G401 (cell line): ENCODE measurements at regions not wholly inside any gene's neighbourhood (a gene's known extent, or its start where the extent isn't known, plus 50 kb on each side); places are given as distances from the start of the nearest gene placed in this dataset.
"Not testable (repeated sequence)": the region's sequence is repeated elsewhere in the genome, so short reads cannot be mapped to it uniquely, and the experiment has no call there.

Experiments used
- DNase-seq: peaks from one replicate; pipeline ENCODE4 v3.0.0-alpha.2; 2015; ENCODE audit warnings: low spot score
- in situ Hi-C: cut with HindIII; loops from 2 replicates; pipeline ENCODE4 v1.10.0; 2016; ENCODE audit warnings: low sequenced_read_pairs, mixed read lengths

DNA sequence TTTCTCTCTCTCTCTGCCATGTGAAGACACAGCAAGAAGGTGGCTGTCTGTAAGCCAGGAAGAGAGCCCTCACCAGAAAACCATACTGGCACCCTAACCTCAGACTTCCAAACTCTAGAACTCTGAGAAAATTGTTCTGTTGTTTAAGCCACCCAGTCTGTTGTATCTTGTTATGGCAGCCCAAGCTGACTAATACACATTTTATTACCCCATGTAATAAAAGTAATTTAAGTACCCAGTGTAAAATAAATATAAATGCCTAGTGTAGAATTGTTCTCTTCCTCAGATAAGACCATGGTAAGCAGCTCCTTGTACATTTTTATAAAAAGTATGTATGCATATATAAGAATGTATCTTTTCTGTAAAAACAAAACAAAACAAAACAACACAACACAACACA lies 119.7 kb downstream of the DTL start:
- in situ Hi-C loops = no loop called here

DNA sequence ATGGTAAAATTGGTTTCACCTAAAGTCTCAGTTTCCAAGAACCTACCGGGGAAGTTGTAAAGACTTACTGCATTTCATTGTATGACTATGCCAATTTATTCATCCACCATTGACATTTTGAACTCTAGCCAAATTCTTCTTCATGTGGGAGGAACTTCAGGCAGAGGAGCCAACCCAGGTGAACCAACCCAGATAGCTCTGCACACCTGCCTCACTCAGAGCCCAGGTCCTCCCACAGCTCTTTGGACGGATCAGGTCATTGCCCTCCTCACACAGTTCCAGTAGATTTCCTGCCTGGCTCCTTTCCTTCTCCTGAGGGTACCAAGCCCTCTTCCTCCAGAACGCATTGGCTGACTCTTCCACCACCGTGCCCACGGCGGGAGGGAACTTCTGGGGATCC lies 121.7 kb downstream of the DTL start:
- no peak for DNase-seq
- in situ Hi-C loops = no loop called here

More for the DNA sequence above, 119.7 kb downstream of the DTL start:
- no peak for DNase-seq

DNA sequence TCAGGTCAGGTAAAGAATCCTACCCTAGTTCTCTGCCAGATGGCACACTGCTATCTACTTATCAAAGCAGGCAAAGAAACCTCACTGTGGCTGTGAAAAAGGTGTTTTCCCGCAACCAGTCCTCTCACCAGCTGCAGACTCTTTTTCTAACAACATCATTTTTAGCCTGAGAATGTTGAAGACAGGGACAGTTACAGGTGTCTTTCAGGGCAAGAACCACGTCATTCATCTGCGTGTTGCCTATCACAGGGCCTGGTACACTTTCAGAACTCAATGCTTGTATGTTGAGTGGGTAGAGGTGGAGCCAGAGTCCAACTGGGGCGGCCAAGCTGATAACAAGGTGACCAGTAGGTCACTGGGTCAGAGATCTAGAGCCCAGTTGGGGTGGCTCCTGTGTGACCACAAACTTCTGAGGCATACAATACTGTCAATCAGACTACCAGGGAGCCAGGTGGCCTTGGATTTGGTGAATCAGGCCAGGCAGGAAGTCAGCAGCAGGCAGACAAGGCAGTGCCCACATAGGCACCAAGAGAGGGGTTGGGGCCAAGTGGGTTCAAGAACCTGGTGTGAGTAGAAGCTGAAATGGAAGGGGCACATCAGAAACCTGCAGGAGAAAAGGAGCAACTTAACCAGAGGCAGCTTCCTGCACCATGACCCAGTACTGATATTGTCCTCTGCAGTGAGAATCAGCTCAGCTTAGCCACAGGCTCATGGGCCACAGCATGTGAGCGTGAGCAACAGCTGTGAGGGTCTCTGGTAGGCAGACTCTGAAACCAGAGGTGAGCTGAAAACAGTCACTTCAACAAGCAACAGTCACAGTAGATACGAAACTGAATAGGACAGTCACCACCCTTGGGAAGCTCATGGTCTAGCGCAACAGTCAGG lies 123.6 kb downstream of the DTL start:
- DNase-seq = no peak
- in situ Hi-C loops = no loop called here

DNA sequence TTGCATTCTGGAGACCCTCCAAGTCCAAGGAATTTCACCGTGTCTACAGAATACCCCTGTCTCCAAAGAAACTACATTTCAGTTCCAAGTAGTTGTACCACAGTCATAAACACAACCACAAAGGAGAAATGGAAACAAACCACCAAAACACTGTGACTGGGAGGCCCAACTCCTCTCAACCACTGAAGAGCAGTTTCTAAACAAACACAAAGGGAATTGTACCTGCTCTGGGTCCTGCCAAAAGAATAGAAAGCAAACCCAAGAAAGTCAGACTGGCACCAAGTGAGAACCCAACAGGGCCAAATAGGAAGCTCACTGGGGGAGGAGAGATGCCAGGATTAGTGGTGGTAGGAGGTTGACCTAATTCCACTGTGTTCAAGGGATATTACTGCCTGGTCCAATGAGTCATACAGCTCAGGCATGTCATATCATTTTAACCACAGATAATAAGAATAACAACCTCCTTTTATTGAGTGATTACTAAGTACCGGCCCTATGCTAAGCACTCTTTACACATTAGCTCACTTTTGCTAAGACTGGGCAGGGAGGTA lies 123.9 kb upstream of the PPP2R5A start:
- in situ Hi-C loops = no loop called here

DNA sequence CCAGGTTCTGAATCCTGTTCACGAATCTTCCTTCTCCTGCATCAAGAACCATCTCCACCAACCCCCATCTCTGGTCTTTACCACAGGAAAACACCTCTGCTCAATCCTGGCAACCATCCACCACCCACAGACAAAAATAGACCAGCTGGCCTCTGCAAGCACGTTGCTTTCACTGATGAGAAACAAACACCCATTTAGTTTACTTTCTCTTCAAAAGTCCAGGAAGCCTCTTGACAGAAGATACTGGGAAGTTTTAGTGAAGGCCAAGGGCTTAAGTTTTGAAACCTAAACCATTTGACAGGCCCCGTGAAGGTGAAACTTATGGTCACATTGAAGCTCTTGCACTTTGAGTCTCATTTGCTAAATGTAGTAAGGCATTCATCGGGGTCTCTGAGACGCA lies 122.6 kb upstream of the PPP2R5A start:
- DNase-seq = no peak
- in situ Hi-C loops = no loop called here

More for the DNA sequence above, 123.9 kb upstream of the PPP2R5A start:
- no peak for DNase-seq

DNA sequence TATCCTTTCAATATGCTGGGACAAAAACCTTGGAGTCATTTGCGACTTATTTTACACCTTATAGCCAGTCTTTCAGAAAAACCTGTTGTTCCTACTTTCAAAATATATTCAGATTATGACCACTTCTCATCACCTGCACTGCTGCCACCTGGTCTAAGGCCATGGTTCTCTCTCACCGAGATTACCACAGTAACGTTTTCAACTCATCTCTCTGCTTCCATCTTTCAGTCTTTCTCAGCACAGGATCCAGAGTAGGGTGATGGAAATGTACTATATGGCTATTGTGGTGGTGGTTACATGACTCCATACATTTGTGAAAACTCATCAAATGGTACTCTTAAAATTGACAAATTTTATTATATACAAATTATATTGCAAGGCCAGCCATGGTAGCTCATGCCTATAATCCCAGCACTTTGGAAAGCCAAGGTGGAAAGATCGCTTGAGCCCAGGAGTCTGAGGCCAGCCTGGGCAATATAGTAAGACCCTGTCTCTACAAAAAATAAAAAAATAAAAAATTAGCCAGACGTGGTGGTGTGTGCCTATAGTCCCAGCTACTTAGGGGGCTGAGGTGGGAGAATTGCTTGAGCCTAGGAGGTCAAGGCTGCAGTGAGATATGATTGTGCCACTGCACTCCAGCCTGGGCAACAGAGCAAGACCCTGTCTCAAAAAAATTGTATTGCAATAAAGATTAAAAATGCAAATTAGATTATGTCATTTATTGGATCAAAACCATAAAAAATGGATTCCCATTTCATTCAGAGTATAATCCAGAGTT lies 120.9 kb upstream of the PPP2R5A start:
- in situ Hi-C loops = no loop called here
- DNase-seq = no peak

DNA sequence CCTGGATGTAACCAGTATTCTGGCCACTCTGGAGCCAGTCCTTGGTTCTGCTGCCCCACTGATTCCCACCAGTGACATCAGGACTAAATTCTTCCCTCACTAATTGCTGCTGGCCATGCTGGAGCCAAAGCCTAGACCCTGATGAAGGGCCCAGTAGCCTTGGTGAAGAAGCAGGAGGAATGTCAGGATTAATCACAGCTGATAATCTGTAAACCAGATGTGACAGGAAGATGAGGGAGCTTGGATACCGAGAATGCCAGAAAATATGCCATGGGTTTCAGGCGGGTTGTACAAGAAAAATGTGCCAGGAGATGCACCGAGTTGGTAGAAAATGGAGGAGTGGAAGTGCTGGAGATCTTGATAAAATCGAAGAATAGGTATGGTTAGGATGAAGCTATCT lies 119.0 kb upstream of the PPP2R5A start:
- in situ Hi-C loops = no loop called here
- no peak for DNase-seq

DNA sequence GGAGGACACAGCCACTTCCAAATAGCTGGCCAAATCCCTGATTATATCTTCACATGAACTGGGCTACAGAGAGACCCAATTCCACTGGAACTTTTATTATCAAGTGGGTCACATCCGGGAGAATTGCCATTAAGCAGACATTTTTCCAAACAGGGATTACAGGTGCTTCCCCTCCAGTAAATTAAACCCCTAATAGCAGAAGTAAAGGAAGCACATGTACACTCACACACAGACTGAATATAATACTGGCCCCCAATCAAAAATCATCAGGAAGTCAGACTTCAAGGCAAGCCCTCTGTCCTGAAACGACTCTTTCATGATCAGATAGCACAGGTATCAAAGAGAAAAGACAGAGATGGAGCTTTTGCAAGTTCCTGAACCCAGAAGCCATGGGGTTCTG lies 118.6 kb upstream of the PPP2R5A start:
- no peak for DNase-seq
- in situ Hi-C loops = no loop called here

DNA sequence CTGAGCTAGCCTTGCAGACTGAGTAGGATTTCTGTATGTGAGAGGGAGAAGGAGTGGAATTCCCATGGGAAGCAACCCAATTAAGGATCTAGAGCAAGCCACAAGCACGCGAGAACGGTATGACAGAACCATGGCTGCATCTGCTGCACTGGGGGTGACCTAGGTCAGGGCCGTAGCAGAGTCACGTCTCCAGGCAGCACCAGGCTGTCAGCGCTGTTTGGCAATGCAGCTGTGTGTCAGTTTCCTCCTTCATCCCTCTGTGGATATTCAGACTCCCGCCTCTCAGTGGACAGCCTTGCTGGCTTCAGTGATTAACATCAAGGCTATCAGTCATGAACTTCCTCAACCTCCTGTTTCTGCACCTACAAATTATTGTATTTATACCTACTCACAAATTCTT lies 118.1 kb upstream of the PPP2R5A start:
- in situ Hi-C loops = no loop called here
- DNase-seq = no peak

DNA sequence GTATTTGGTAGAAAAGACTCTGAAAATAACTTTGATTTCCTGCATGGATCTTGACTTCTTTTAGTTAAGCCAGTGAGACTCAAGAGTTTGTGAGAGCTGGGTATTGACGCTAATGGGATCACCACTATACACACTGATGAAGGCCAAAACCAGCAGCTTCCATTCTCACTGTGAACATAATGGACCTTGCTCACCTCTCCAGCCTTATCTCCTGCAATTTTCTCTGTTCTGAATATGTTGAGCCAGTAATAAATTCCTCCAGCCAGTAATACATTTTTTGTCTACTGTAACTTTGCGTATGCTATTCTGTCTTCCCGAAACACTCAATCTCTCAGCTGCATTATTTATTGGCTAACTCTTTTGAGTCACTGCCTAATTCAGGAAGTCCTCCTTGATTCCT lies 111.6 kb upstream of the PPP2R5A start:
- in situ Hi-C loops = no loop called here
- DNase-seq = no peak

DNA sequence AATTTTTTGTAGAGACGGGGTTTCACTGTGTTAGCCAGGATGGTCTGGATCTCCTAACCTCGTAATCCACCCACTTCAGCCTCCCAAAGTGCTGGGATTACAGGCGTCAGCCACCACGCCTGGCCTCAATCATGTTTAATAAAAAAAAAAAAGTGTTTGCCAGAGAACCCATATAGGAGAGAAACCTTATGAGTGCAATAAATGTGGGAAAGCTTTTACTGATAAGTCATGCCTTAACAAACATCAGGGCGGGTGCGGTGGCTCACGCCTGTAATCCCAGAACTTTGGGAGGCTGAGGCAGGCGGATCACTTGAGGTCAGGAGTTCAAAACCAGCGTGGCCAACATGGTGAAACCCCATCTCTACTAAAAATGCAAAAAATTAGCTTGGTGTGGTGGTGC lies 110.9 kb upstream of the PPP2R5A start:
- DNase-seq, in situ Hi-C loops: not testable (repeated sequence)

DNA sequence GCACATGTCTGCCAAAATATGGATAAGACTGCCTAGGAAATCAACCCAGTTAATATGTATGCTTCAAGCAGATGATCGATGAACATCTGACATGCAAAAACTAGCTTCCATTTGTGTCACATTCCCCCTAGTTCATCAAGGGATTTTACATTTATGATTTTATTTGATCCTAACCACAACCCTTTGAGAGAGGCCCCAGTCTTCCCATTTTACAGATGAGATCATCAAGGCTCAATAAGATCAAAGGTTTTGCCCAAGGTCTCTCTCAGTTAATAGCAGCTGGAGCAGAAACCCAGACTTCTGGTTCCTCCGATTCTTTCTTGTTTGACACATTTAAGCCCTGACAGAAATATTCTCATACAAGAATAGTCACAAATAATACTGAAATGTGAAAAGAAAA lies 107.7 kb upstream of the PPP2R5A start:
- in situ Hi-C loops = no loop called here
- DNase-seq = no peak

DNA sequence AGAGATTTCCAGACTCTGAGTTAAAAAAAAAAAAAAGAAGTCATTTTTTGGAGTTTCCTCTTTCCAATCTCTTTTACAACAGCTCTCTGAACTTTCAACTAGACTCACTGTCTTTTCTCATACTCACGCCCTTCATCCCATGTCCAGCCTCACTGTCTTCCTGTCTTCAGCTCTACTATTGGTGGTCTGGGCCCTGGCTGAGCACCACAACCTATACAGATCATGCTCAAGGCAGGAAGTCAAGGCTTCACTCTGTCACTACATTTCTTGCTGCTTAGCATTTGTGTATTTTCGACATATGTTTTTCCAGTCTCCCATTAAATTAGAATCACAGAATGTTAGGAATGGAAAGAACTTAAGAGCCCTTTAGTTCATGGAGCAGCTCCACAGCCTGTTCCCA lies 106.4 kb upstream of the PPP2R5A start:
- DNase-seq = no peak
- in situ Hi-C loops = no loop called here

DNA sequence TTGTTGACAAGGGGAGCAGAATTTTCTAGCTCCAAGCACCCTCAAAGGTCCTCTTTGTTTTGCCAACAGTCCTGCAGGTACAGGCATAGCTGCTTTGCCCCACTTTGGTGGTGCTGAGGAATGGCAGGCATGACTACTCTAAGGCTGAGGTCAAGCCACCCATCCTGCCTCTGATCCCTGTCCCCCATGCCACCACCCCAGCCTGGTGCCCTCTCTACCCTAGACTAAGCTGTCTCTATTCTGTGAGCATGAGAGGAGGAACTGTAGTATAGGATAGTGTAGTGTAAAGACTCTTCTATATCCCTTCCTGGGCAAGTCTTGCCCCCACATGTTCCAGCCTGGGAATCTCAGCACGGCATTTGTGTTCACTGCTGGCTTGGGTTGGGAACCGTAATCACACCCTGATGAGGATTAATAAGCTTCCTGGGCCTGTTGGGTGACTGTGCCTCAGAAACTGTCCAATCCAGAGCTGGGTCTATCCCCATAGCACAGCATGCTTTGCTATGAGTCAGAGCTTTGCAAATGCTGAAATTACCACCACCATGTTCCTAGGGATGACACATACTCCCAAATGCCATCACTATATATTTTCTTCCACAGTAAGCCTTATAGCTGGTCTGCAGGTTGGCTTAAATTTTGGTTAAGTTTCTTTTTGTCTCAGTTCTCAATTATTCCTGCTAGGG lies 105.7 kb upstream of the PPP2R5A start:
- DNase-seq = no peak
- in situ Hi-C loops = no loop called here

DNA sequence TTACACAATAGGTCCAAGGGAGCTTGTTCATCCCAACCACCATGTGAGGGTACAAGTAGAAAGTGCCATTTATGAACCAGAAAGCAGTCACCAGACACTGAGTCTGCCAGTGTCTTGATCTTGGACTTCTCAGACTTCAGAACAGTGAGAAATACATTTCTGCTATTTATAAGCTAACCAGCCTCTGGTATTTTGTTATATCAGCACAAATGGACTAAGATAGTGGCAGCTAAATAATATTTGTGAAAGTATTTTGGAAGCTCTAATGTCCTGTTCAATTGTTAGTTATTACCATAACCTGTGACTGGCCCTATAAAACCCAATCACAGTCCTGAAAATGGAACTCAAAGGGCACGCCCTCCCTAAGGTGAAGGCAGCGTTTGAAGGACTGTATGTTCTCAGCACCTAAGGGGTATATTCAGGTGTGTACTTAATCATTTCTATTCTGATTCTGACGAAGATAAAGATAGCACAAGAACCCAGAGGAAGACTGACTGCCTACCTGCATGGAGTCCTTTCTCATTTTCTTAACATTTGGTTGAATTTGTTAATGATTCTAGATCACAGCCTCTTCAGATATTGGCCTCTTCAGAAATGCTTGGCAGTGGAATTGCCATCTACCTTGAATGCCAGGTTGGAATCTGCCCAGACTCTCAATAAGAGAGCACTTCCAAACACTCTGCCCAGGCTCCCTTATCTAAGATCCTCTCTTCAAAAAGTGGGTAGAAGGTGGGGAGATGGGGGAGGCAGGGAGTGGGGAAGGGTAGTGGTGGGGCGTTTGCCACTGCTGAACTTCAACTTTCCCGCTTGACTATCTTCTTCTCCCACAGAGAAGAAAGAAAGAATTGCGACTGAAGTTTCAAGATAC lies 104.0 kb upstream of the PPP2R5A start:
- in situ Hi-C loops = no loop called here
- no peak for DNase-seq

DNA sequence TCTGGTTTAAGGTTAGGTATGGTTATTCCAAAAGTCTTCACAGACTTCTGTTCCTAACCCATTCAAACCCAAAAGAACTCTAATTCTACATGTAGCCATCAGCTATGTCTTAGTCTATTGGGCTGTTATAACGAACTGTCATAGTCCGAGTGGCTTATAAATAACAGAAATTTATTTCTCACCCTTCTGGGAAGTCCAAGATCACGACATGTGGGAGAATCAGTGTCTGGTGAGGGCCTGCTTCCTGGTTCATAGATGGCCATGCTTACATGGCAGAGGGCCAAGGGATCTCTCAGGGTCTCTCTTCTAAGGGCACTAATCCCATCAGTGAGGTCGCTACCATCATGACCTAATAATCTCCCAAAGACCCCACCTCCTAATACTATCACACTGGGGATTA lies 103.0 kb upstream of the PPP2R5A start:
- in situ Hi-C loops = no loop called here
- no peak for DNase-seq

DNA sequence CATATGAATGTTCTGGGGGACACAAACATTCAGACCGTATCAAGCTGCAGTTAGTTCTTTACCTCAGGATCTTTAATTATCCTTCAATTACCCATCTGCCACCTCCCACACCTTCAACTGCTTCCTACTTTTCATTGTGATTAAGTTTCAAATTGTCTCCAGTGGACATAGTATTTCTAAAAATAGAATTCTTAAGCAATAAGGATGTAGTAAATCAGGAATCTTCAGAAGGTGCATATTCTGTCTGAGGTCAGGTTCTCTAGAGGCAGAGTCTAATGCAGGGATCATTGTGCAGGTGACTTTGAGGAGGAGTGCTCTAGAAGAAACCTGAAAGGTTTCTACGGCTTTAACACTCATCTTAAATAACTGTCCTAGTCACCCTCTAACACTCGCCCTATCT lies 102.6 kb upstream of the PPP2R5A start:
- DNase-seq = no peak
- in situ Hi-C loops = no loop called here

DNA sequence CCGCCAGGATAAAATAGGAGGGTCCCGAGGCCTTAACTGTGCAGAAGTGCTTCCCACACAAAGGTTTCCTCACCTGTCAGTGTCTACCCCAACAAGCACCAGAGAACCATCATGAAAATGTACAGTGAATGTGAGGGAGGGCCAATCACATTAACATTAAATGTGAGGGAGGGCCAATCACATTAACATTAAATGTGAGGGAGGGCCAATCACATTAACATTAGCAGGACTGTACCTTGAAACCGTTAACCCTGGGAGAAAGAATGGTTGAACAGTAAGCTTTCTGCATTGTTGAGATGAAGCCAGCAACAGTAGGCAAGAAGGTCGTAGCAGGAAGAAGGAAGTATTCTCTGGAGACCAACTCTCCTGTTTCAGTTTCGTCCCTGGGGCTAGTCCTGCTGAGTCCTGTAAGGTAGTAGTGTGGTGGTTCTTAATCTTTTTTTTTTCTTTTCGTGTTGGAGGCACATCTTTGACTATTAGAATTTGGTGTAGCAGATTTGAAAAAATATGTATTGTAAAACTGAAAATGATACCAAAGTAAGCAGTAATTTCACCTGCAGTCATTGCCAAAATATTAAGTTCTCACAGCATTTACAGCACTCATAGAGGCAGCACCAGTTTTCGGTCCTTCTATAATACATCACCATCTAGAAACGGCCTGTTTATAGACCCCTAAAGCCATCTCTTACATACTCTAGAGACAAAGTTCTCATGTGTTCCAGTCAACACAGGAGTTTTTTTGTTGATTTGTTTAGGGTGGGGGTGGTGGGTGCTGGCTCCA lies 98.6 kb upstream of the PPP2R5A start:
- no peak for DNase-seq
- in situ Hi-C loops = no loop called here
